ENCODE measurements at regions not wholly inside any gene's neighbourhood (a gene's known extent, or its start where the extent isn't known, plus 50 kb on each side); places are given as distances from the start of the nearest gene placed in this dataset.

- Histone ChIP-seq H3K9ac (ENCODE audit: insufficient read depth, low read length) (no peak overlapping the region), H3K4me2 (ENCODE audit: extremely low read depth, insufficient read depth, low read length) (no peak overlapping the region), H3K4me3 (replicated peaks in 1 of 4; ENCODE audit: control extremely low read depth in 1 of 4, insufficient read depth in 1 of 4, low read depth in 3 of 4, low read length in 4 of 4) (no peak overlapping the region), H3K27ac (ENCODE audit: insufficient read depth, low read length) (no peak overlapping the region), H3K9me3 (ENCODE audit: control insufficient read depth, insufficient read depth, low read depth, low read length) (no peaks in the 10 kb centered on the region), H3K27me3 (ENCODE audit: control insufficient read depth, insufficient read depth, low read length) (no peaks in the 10 kb centered on the region), H2AFZ (ENCODE audit: low read length) (no peak overlapping the region), H4K20me1 (ENCODE audit: control insufficient read depth, extremely low read depth, insufficient read depth, low read length) (no peaks in the 10 kb centered on the region), H3K79me2 (ENCODE audit: control insufficient read depth, insufficient read depth, low read length) (no peaks in the 10 kb centered on the region), H3K4me1 (ENCODE audit: control insufficient read depth, extremely low read depth, insufficient read depth, low read length) (no peaks in the 10 kb centered on the region), H3K36me3 (ENCODE audit: control insufficient read depth, insufficient read depth, low read length) (no peaks in the 10 kb centered on the region)
- no peak for DNase-seq (ENCODE audit: low read depth in 2 of 2)
- TF ChIP-seq EZH2 (IDR thresholded peaks at IDR 0.05; ENCODE audit: low read length, missing control alignments) (no peak), CTCF (conservative IDR thresholded peaks at IDR 0.05 in 1 of 2, IDR thresholded peaks at IDR 0.05 in 1 of 2; ENCODE audit: low read depth in 1 of 2, low read length in 2 of 2) (no peak)
Measured at GRCh38 chr4:101475246-101475645, 127.9 kb upstream of the PPP3CA start.

- H3K27ac ChIP-seq (ENCODE audit: insufficient read depth, low read length): no peak overlapping the region
- H3K4me2 ChIP-seq (ENCODE audit: extremely low read depth, insufficient read depth, low read length): no peak overlapping the region
- H3K27me3 ChIP-seq (ENCODE audit: control insufficient read depth, insufficient read depth, low read length): no peaks in the 10 kb centered on the region
- no peak overlapping the region for H3K4me3 ChIP-seq (replicated peaks in 1 of 4; ENCODE audit: control extremely low read depth in 1 of 4, insufficient read depth in 1 of 4, low read depth in 3 of 4, low read length in 4 of 4)
- no peak overlapping the region for H3K9ac ChIP-seq (ENCODE audit: insufficient read depth, low read length)
- no peaks in the 10 kb centered on the region for H3K9me3 ChIP-seq (ENCODE audit: control insufficient read depth, insufficient read depth, low read depth, low read length)
- H3K36me3 ChIP-seq (ENCODE audit: control insufficient read depth, insufficient read depth, low read length): no peaks in the 10 kb centered on the region
- TF ChIP-seq EZH2 (IDR thresholded peaks at IDR 0.05; ENCODE audit: low read length, missing control alignments) (no peak), CTCF (conservative IDR thresholded peaks at IDR 0.05 in 1 of 2, IDR thresholded peaks at IDR 0.05 in 1 of 2; ENCODE audit: low read depth in 1 of 2, low read length in 2 of 2) (no peak)
- no peaks in the 10 kb centered on the region for H3K4me1 ChIP-seq (ENCODE audit: control insufficient read depth, extremely low read depth, insufficient read depth, low read length)
- H4K20me1 ChIP-seq (ENCODE audit: control insufficient read depth, extremely low read depth, insufficient read depth, low read length): no peaks in the 10 kb centered on the region
- no peaks in the 10 kb centered on the region for H3K79me2 ChIP-seq (ENCODE audit: control insufficient read depth, insufficient read depth, low read length)
- H2AFZ ChIP-seq (ENCODE audit: low read length): no peak overlapping the region
- peak in 1 of 2 donors; percentile 66 for DNase-seq (ENCODE audit: low read depth in 2 of 2)
Measured at GRCh38 chr4:101471201-101471600, 123.9 kb upstream of the PPP3CA start.

GRCh38 chr4:101464596-101464995 lies 117.3 kb upstream of the PPP3CA start:
- no peak overlapping the region for H3K9ac ChIP-seq (ENCODE audit: insufficient read depth, low read length)
- no peaks in the 10 kb centered on the region for H4K20me1 ChIP-seq (ENCODE audit: control insufficient read depth, extremely low read depth, insufficient read depth, low read length)
- H3K27ac ChIP-seq (ENCODE audit: insufficient read depth, low read length): no peak overlapping the region
- no peaks in the 10 kb centered on the region for H3K9me3 ChIP-seq (ENCODE audit: control insufficient read depth, insufficient read depth, low read depth, low read length)
- no peaks in the 10 kb centered on the region for H3K79me2 ChIP-seq (ENCODE audit: control insufficient read depth, insufficient read depth, low read length)
- H3K36me3 ChIP-seq (ENCODE audit: control insufficient read depth, insufficient read depth, low read length): no peaks in the 10 kb centered on the region
- no peaks in the 10 kb centered on the region for H3K27me3 ChIP-seq (ENCODE audit: control insufficient read depth, insufficient read depth, low read length)
- no peak for TF ChIP-seq EZH2 (IDR thresholded peaks at IDR 0.05; ENCODE audit: low read length, missing control alignments)
- TF ChIP-seq CTCF (conservative IDR thresholded peaks at IDR 0.05 in 1 of 2, IDR thresholded peaks at IDR 0.05 in 1 of 2; ENCODE audit: low read depth in 1 of 2, low read length in 2 of 2): no peak
- H3K4me1 ChIP-seq (ENCODE audit: control insufficient read depth, extremely low read depth, insufficient read depth, low read length): no peaks in the 10 kb centered on the region
- no peak overlapping the region for H3K4me2 ChIP-seq (ENCODE audit: extremely low read depth, insufficient read depth, low read length)
- H3K4me3 ChIP-seq (replicated peaks in 1 of 4; ENCODE audit: control extremely low read depth in 1 of 4, insufficient read depth in 1 of 4, low read depth in 3 of 4, low read length in 4 of 4): no peak overlapping the region
- DNase-seq (ENCODE audit: low read depth in 2 of 2): no peak
- H2AFZ ChIP-seq (ENCODE audit: low read length): no peak overlapping the region
